Loucy (cell line): ENCODE measurements at regions not wholly inside any gene's neighbourhood (a gene's known extent, or its start where the extent isn't known, plus 50 kb on each side); places are given as distances from the start of the nearest gene placed in this dataset.

Experiments used
- CTCF ChIP-seq: fragments of 200-600 bp; sonication (generic); conservative IDR thresholded peaks from 2 replicates; pipeline ENCODE4 v1.5.1; 2014; ENCODE audit warnings: mild to moderate bottlenecking, antibody characterized with exemption, low read length
- EZH2phosphoT487 ChIP-seq: fragments of 200-600 bp; IDR thresholded peaks from 2 replicates; pipeline ENCODE4 v1.6.1; 2018; ENCODE audit warnings: antibody characterized with exemption, mild to moderate bottlenecking, moderate library complexity, borderline replicate concordance

DNA sequence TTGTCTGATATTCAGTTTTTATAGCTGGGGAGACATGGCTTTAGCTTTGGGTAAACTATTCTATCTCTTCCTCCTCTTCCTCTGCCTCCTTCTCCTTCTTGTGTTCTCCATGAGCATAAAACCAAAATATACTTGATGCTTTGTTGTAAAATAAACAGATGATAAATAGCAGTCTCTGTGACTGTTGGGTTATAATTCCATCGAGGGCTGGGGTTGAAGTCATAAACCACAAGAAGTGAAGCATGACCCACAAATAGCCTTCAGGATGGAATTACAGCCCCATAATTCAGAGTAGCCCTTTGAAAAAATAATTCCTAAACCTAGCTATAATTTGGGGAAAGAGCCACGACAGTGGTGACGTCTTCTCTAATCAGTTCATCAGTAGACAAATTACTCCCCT, 177.7 kb downstream of the SNX19 start:
- no peak for TF ChIP-seq CTCF
- no peak for TF ChIP-seq EZH2phosphoT487
